AG09309 (cell line): ENCODE measurements at regions not wholly inside any gene's neighbourhood (a gene's known extent, or its start where the extent isn't known, plus 50 kb on each side); places are given as distances from the start of the nearest gene placed in this dataset.

Experiments used
- DNase-seq: peaks from one replicate; pipeline ENCODE4 v3.0.0-alpha.2; 2010; ENCODE audit warnings: low read depth
- H3K4me3 ChIP-seq: 2 replicates; pipeline ENCODE4 v1.5.1; 2011; ENCODE audit warnings: mild to moderate bottlenecking, low read depth, low read length, moderate library complexity; ENCODE audit not compliant: control insufficient read depth
- CTCF ChIP-seq: IDR thresholded peaks from 2 replicates; pipeline ENCODE4 v1.5.1; 2011; ENCODE audit warnings: mild to moderate bottlenecking, low read depth, low read length, inconsistent platforms; ENCODE audit not compliant: insufficient read depth, control insufficient read depth; ENCODE audit errors: missing control alignments

GRCh38 chr2:66903745-66904465 lies 469.0 kb downstream of the MEIS1 start:
- TF ChIP-seq CTCF = no peak
- DNase-seq = no peak
- H3K4me3 ChIP-seq = no peak overlapping the region

GRCh38 chr2:66915237-66915636 lies 480.3 kb downstream of the MEIS1 start:
- TF ChIP-seq CTCF = no peak
- no peak overlapping the region for H3K4me3 ChIP-seq
- no peak for DNase-seq

GRCh38 chr2:66919286-66919685 lies 477.8 kb upstream of the ETAA1 start:
- DNase-seq = no peak
- no peak for TF ChIP-seq CTCF
- H3K4me3 ChIP-seq = no peak overlapping the region

- TF ChIP-seq CTCF = no peak
- DNase-seq = no peak
- H3K4me3 ChIP-seq = no peak overlapping the region
These were observed 476.7 kb upstream of the ETAA1 start for GRCh38 chr2:66920415-66920814.

GRCh38 chr2:66925128-66925527 lies 472.0 kb upstream of the ETAA1 start:
- no peak for DNase-seq
- H3K4me3 ChIP-seq = no peak overlapping the region
- TF ChIP-seq CTCF = no peak

GRCh38 chr2:66926594-66927112 lies 470.5 kb upstream of the ETAA1 start:
- H3K4me3 ChIP-seq = no peak overlapping the region
- no peak for DNase-seq
- TF ChIP-seq CTCF = no peak

- DNase-seq = peak; percentile 20
- no peak overlapping the region for H3K4me3 ChIP-seq
These were observed 467.3 kb upstream of the ETAA1 start for GRCh38 chr2:66929632-66930338.

More at GRCh38 chr2:66929632-66930338, 467.3 kb upstream of the ETAA1 start:
- no peak for TF ChIP-seq CTCF
